HG03025 (cell line): ENCODE measurements at regions not wholly inside any gene's neighbourhood (a gene's known extent, or its start where the extent isn't known, plus 50 kb on each side); places are given as distances from the start of the nearest gene placed in this dataset.

Experiments used
- ATAC-seq: cut with Tn5 transposase; IDR thresholded peaks from one replicate; pipeline ENCODE4 v1.9.1; 2021; ENCODE audit warnings: mild to moderate bottlenecking, moderate library complexity; ENCODE audit not compliant: unreplicated experiment, low FRiP score

DNA sequence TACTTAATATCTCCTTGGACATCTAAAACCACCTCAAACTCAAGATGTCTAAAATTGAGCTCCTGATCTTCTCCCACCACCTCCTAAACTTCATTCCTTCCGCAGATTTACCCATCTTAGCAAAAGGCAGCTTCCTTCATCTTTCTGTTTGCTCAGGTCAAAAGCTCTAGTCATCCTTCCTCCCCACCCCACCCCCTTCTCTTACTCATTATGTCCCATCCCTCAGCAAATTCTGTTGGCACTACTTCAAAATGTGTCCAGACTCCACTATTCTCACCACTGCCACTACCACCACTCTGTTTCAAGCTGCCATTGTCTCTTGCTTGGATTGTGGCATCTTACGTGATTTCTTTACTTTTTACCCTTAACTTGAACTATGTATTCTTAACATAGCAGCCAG lies 59.2 kb upstream of the ZDHHC17 start:
- ATAC-seq, result no peak

- no peak for ATAC-seq
Measured at GRCh38 chr12:76706101-76706500, 57.8 kb upstream of the ZDHHC17 start.

GRCh38 chr12:76706761-76707160 lies 57.2 kb upstream of the ZDHHC17 start:
- ATAC-seq, result no peak

GRCh38 chr12:76707772-76708171 lies 56.1 kb upstream of the ZDHHC17 start:
- ATAC-seq, result no peak

DNA sequence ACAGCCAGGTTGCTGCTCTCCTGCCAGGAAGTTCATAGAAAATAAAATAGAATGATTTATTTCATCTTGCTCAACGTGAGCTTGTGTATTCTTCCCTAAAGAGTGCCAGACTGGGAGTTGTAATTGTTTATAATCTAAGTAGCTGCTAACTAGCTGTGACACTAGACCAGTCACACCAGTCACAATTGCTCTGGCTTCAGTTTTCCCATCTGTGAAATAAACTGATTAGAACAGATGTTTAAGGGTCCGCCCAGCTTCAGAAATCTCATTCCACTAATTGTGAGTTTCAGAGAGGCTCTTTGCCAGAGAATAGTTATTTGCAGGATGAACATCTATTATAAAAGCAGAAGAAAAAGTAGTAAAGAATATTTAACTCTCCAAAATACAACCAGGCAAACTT lies 55.6 kb upstream of the ZDHHC17 start:
- no peak for ATAC-seq

GRCh38 chr12:76711241-76711640 lies 52.7 kb upstream of the ZDHHC17 start:
- no peak for ATAC-seq

DNA sequence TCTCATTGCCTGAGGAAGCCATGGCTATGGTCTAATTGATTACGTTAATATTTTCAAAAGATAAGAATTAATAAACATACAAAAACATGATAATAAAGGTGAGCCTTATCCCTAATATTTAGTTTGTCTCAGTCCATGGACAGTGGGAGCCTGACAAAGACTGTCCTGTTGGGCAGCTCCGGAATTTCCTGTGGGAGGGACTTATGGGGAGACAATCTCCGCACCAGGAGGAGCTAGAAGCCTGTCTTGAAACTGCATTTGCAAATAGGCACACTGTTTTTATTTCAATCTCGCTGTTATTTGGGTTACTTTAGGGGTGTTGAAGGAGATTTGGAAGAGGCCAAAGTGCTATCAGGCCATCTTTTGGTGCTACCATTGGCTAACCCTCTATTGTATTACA lies 50.8 kb upstream of the ZDHHC17 start:
- no peak for ATAC-seq

- ATAC-seq, result no peak
Measured at GRCh38 chr12:76713986-76714385, 49.9 kb upstream of the ZDHHC17 start.
